GM12878 (cell line): ENCODE measurements at regions not wholly inside any gene's neighbourhood (a gene's known extent, or its start where the extent isn't known, plus 50 kb on each side); places are given as distances from the start of the nearest gene placed in this dataset.

Source experiments
- BHLHE40 ChIP-seq, 2 experiments: fragments of 450-650 bp in 1 of 2; IDR thresholded peaks; 2 replicates each; pipeline ENCODE4 v1.6.1; 2011 to 2017; ENCODE audit warnings: low read depth in 2 of 2, borderline replicate concordance in 1 of 2, improper control_type of control experiment in 1 of 2, low read length in 1 of 2, mild to moderate bottlenecking in 1 of 2
- CREM ChIP-seq: IDR thresholded peaks from 2 replicates; pipeline ENCODE4 v1.6.1; 2014; ENCODE audit warnings: antibody characterized with exemption, low read depth
- HDGF ChIP-seq: fragments of 450-650 bp; IDR thresholded peaks from 2 replicates; pipeline ENCODE4 v1.6.1; 2016; ENCODE audit warnings: antibody characterized with exemption
- NFIC ChIP-seq: IDR thresholded peaks from 2 replicates; pipeline ENCODE4 v1.6.1; 2012; ENCODE audit warnings: low read depth, mild to moderate bottlenecking, inconsistent platforms, low read length, moderate library complexity
- RB1 ChIP-seq: fragments of 450-650 bp; formaldehyde crosslinking; IDR thresholded peaks from 2 replicates; pipeline ENCODE4 v1.6.1; 2017; ENCODE audit warnings: mild to moderate bottlenecking, borderline replicate concordance
- RELA ChIP-seq: fragments of 450-650 bp; IDR thresholded peaks from 2 replicates; pipeline ENCODE4 v1.8.0; 2014; ENCODE audit warnings: borderline replicate concordance; ENCODE audit not compliant: partially characterized antibody
- TF ChIP-seq, protein P1 (sequence below): fragments of 450-650 bp; IDR thresholded peaks from 2 replicates; pipeline ENCODE4 v1.6.1; 2017; ENCODE audit warnings: mild to moderate bottlenecking, moderate library complexity
- TF ChIP-seq, protein P2 (sequence below): IDR thresholded peaks from 2 replicates; pipeline ENCODE4 v1.6.1; 2012; ENCODE audit warnings: mild to moderate bottlenecking, low read depth, low read length

DNA sequence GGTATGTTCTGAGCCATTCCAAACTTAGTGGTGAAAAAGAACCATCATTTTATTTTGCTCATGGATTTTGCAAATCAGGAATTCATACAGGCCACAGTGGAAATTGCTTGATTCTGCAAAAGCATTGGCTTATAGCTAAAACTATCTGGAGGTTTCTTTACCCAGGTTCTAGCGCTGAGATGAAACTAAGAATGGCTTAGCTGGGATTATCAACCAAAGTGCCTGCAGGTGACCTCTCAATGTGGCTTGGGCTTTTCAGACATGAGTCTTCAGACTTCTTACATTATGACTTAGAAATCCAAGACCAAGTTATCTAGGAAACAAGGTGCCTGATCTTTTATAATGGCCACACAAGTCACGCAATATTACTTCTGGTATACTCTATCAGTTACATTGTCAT is 140.1 kb downstream of the HGF start (continued):
- TF ChIP-seq, protein P1, sequence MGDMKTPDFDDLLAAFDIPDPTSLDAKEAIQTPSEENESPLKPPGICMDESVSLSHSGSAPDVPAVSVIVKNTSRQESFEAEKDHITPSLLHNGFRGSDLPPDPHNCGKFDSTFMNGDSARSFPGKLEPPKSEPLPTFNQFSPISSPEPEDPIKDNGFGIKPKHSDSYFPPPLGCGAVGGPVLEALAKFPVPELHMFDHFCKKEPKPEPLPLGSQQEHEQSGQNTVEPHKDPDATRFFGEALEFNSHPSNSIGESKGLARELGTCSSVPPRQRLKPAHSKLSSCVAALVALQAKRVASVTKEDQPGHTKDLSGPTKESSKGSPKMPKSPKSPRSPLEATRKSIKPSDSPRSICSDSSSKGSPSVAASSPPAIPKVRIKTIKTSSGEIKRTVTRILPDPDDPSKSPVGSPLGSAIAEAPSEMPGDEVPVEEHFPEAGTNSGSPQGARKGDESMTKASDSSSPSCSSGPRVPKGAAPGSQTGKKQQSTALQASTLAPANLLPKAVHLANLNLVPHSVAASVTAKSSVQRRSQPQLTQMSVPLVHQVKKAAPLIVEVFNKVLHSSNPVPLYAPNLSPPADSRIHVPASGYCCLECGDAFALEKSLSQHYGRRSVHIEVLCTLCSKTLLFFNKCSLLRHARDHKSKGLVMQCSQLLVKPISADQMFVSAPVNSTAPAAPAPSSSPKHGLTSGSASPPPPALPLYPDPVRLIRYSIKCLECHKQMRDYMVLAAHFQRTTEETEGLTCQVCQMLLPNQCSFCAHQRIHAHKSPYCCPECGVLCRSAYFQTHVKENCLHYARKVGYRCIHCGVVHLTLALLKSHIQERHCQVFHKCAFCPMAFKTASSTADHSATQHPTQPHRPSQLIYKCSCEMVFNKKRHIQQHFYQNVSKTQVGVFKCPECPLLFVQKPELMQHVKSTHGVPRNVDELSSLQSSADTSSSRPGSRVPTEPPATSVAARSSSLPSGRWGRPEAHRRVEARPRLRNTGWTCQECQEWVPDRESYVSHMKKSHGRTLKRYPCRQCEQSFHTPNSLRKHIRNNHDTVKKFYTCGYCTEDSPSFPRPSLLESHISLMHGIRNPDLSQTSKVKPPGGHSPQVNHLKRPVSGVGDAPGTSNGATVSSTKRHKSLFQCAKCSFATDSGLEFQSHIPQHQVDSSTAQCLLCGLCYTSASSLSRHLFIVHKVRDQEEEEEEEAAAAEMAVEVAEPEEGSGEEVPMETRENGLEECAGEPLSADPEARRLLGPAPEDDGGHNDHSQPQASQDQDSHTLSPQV = no peak
- TF ChIP-seq BHLHE40 (IDR thresholded peaks at IDR 0.05; ENCODE audit: borderline replicate concordance in 1 of 2, low read depth in 2 of 2, low read length in 1 of 2) = no peak
- TF ChIP-seq, protein P2, sequence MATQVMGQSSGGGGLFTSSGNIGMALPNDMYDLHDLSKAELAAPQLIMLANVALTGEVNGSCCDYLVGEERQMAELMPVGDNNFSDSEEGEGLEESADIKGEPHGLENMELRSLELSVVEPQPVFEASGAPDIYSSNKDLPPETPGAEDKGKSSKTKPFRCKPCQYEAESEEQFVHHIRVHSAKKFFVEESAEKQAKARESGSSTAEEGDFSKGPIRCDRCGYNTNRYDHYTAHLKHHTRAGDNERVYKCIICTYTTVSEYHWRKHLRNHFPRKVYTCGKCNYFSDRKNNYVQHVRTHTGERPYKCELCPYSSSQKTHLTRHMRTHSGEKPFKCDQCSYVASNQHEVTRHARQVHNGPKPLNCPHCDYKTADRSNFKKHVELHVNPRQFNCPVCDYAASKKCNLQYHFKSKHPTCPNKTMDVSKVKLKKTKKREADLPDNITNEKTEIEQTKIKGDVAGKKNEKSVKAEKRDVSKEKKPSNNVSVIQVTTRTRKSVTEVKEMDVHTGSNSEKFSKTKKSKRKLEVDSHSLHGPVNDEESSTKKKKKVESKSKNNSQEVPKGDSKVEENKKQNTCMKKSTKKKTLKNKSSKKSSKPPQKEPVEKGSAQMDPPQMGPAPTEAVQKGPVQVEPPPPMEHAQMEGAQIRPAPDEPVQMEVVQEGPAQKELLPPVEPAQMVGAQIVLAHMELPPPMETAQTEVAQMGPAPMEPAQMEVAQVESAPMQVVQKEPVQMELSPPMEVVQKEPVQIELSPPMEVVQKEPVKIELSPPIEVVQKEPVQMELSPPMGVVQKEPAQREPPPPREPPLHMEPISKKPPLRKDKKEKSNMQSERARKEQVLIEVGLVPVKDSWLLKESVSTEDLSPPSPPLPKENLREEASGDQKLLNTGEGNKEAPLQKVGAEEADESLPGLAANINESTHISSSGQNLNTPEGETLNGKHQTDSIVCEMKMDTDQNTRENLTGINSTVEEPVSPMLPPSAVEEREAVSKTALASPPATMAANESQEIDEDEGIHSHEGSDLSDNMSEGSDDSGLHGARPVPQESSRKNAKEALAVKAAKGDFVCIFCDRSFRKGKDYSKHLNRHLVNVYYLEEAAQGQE = no peak
- TF ChIP-seq CREM = no peak
- no peak for TF ChIP-seq RELA
- TF ChIP-seq RB1 = no peak
- TF ChIP-seq HDGF = no peak
- TF ChIP-seq NFIC = no peak
- TF ChIP-seq, all 136 proteins: peak for 0
